ENCODE measurements at regions not wholly inside any gene's neighbourhood (a gene's known extent, or its start where the extent isn't known, plus 50 kb on each side); places are given as distances from the start of the nearest gene placed in this dataset.
"Not testable (repeated sequence)": the region's sequence is repeated elsewhere in the genome, so short reads cannot be mapped to it uniquely, and the experiment has no call there.

- no peak for DNase-seq
These were observed 186.6 kb upstream of the ZNF608 start for GRCh38 chr5:124932791-124933600.

GRCh38 chr5:124935065-124935464 lies 188.6 kb upstream of the ZNF608 start:
- no peak for DNase-seq

GRCh38 chr5:124936626-124936933 lies 190.1 kb upstream of the ZNF608 start:
- no peak for DNase-seq

DNA sequence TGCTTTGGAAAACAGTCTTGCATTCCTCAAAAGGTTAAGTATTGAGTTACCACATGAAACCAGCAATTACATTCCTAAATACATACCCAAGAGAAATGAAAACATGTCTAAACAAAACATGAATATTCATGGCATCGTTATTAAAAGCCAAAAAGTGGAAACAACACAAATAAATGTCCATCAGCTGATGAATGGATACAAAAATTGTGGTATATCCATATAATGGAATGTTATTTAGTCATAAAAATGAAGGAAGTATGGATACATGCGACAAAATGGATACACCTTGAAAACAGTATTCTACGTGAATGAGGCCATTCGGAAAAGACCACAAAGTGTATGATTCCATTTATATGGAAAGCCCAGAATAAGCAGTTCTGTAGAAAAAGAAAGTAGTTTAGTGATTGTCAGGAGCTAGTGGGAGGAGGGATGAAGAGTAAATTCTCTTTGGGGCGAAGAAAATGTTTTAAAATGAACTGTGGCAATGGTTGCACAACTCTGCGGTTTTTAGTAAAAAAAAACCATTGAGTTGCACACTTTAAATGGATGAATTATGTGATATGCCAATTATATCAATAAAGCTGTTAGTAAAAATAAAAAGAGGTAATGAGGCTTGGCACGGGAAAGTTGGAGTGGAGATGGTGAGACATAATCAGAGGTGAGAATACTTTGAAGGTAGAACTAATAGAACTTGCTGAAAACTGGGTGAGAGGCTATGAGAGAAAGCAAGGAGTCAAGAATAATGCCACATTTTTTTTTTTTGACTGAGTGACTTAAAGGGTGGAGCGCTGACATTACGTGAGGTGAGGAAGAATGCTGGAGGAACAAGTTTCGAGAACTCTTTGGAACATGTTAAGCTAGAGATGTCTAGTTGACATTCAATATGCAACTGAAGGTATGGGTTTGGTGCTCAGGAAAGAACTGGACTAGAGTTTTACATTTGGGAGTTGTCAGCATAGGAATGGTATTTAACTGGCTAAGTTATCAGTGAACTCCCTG lies 194.9 kb upstream of the ZNF608 start:
- no peak for DNase-seq

DNA sequence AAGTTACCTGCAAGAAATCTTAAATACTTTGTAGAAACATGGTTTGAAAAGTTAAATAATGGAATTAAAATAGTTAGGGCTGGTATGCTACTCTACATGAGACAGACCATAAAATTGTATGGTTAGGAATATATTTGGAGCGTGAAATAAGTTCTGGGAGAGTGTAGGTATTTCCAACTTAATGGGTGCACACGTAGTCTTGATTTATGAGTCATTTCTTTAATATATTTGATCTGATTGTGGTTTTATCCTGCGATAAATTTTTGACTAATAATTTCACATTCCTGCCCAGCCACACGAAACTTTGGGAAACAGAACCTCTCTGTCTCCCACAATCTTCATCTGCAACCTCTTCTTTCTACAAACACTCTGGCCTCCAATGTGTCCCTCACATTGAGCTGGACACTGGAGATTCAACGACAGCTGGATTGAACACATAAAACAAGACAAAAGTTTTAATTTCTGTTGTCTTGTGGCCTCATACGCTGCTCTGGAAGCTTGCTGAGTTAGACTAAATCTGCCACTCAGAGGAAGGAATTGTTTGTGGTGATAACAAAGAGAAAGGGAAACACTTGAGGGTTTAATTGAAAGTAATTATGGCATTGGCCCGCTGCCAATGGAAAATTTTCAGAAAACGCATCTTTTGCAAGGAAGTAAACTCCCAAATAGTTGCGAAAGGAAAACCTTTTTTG lies 201.8 kb upstream of the ZNF608 start:
- DNase-seq: no peak

- no peak for DNase-seq
These were observed 202.4 kb upstream of the ZNF608 start for GRCh38 chr5:124948754-124949275.

DNA sequence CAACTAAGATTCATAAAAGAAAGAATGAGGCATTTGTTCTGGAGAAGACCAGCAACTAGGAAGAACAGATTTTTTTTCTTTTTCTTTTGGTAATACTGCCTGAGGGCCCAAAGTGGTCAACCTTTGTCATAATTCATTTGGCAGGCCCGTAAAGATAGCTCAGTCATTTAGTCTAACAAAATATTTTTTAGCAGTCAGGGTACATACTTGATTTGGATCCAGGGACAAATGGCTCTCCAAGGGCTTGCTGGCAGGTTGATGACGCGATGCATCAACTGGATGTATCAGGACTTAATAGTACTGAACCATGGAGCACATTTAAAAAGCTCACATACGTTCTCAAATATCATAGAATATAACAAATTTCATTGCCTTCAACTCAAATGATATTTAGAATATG lies 203.4 kb upstream of the ZNF608 start:
- DNase-seq: no peak

DNA sequence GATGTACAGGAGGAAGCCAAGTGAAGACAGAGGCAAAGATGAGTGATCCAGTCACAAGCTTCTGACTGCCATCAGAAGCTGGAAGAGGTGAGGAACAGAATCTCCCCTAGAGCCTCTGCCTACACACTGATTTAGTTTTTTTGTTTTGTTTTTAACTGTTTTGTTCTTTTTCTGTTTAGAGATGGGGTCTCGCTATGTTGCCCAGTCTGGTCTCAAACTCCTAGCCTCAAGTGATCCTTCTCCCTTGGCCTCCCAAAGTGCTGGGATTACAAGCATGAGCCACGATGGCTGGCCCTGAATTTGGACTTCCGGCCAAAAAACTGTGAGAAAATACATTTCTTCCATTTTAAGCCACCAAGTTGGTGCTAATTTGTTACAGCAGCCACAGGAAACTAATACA lies 204.7 kb upstream of the ZNF608 start:
- DNase-seq: no peak

DNA sequence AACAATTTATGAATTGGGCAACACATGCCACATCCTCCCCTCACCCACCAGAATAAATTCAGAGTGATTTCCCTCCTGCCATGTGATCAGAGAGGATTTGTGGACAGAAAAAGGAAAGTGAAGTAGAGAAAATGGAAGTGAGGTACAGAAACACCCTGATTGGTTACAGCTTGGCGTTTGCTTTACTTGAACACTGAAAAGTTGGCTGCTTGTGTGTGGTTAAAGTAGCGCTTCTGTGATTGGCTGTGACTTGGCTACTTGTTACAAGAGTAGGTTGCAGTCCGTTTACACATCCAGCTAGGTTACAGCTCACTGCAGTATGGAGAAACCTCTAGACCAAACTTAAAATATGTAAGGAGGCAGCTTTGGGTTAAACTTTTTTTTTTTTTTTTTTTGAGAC lies 205.2 kb upstream of the ZNF608 start:
- DNase-seq: no peak

DNA sequence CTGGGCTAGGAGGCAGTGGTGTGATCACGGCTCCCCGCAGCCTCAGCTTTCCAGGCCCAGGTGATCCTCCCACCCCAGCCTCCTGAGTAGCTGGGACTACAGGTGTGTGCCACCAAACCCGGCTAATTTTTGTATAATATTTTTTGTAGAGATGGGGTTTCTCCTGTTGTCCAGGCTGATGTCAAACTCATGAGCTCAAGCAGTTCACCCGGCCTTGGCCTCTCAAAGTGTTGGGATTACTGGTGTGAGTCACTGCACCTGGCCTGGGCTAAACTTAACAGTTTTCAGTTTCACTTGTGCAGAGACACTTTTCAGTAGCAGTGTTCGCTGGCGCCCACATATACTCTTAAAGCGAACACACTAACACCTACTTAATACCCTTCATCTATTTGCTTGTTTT lies 205.6 kb upstream of the ZNF608 start:
- DNase-seq: no peak

GRCh38 chr5:124952566-124952965 lies 206.1 kb upstream of the ZNF608 start:
- DNase-seq: no peak

- no peak for DNase-seq
These were observed 208.3 kb upstream of the ZNF608 start for GRCh38 chr5:124954784-124955183.

- DNase-seq: no peak
These were observed 210.1 kb upstream of the ZNF608 start for GRCh38 chr5:124956471-124957029.

DNA sequence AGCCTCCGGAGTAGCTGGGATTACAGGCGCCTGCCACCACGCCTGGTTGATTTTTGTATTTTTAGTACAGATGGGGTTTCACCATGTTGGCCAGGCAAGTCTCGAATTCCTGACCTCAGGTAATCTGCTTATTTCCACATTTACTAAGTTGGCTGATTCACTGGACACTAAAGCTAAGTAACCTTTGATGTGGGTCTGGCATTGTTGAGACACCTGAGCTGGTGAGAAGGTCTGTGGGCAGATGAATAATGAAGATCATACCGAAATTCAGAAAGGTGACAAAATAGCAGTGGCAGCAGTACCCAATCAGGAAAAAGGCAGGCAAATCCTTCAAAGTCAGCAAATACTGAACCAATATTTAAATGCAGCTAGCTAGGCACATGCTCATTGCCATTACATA lies 210.6 kb upstream of the ZNF608 start:
- DNase-seq: no peak

DNA sequence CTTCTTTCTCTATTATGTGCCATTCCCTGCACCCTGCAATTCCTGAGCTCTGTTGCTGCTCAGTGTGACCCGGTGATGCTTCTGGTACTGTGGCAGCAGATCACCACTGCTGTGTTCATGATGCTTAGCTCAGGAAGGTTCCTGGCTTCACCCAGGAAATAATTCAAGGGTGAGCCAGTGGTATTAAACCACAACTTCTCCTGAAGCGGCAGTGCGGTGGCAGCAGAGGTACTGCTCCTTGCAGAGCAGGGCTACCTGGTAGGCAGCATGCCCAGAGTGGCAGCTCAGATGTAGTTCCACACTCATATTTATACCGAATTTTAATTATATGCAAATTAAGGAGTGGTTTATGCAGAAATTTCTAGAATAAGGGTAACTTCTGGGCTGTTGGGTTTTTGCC lies 213.8 kb upstream of the ZNF608 start:
- DNase-seq: no peak

DNA sequence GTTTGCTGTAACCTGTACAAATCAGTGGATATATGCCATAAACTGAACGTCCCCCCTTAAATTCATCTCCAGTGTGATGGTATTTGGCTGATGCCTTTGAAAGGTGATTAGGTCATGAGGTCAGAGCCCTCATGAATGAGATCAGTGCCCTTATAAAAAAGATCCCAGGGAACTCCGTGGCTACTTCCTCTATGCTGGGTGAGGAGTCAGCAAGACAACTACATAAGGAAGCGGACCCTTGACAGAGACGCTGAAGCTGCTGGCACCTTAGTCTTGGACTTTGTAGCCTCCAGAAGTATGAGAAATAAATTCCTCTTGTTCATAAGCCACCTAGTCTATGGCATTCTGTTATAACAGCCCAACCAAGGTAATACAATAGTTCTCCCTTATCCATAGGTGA lies 215.1 kb upstream of the ZNF608 start:
- DNase-seq: no peak

DNA sequence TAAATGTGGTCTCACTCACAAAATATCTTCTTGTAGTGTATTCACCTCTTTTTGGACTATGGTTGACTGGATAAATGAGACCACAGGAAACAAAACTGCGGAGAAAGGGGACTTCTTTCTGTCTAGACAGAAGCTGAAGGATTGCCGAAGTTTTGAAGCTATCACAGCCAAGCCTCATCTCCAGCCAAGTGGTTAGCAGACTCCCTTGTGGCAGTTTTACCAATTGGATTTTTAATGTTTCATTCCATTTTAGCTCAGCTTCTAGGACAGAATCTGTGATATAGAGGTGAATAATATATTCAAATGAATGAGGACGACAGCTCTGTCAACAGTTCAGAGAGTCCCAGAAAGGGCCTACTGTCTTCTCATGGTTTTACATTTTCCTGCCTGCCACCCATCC lies 215.7 kb upstream of the ZNF608 start:
- no peak for DNase-seq

- no peak for DNase-seq
These were observed 216.3 kb upstream of the ZNF608 start for GRCh38 chr5:124962735-124963134.

- no peak for DNase-seq
These were observed 216.9 kb upstream of the ZNF608 start for GRCh38 chr5:124963236-124963919.

DNA sequence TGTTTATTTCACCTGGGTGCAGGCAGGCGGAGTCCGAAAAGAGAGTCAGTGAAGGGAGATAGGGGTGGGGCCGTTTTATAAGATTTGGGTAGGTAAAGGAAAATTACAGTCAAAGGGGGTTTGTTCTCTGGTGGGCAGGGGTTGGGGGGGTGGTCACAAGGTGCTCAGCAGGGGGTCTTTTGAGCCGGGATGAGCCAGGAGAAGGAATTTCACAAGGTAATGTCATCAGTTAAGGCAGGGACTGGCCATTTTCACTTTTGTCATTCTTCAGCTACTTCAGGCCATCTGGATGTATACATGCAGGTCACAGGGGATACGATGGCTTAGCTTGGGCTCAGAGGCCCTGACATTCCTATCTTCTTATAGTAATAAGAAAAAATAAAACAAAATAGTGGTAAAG lies 220.3 kb upstream of the ZNF608 start:
- not testable (repeated sequence) for DNase-seq

DNA sequence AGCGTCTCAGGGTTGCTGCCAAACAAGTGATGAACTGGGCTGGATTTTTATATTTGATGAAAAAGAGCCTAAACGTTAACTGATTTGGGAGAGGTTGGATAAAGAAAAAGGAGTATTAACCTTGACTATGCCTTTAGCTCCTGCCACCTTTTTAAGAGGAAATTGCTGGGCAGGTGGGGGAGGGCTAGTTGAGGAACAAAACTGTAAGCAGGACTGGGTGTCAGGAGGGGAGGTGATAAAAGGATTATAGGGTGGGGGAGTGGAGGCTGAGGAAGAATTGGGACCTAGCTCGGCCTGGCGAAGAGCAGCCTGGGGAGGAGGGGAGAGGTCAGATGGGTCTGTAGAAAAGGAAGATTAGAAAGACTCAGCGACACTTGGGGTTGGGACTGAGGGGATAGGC lies 223.9 kb upstream of the ZNF608 start:
- DNase-seq: not testable (repeated sequence)

- no peak for DNase-seq
These were observed 226.3 kb upstream of the ZNF608 start for GRCh38 chr5:124972703-124973102.
